GM18867 (cell line): ENCODE measurements at regions not wholly inside any gene's neighbourhood (a gene's known extent, or its start where the extent isn't known, plus 50 kb on each side); places are given as distances from the start of the nearest gene placed in this dataset.

Experiments used
- ATAC-seq: cut with Tn5 transposase; IDR thresholded peaks from one replicate; pipeline ENCODE4 v1.9.1; 2021; ENCODE audit warnings: mild to moderate bottlenecking, moderate library complexity; ENCODE audit not compliant: unreplicated experiment

DNA sequence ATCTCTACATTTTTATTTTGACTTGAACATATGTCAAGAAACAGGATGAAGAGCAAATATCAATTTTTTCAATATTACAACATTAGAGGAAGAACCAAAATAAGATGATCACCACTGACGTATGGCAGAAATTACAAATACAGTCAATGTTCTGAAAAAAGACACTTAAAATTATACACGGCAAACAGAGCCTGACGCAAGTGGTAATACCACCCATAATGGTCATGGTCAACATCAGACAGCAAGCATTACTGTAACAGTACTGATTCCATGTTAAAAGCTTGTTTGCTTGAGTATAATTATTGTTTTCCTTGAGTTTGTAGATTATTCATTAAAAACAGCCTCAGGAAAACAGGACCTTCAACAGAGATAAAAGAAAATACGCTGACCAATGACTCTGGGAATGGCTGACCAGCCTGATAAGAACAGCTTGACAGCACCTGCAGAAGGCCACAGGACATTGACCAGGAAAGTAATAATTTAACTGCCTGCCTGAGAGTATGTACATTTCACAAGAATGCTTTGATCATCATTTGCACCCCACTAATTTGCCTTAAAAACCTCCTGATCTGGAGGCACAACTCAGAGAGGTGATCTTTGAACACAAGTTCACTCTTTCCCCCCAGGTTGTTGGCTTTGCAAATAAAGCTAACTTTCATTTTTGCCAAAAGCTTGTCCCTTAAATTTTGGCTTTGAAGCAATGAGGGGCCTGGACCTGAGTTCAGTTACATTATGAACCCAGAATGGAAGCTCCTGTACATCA lies 187.3 kb downstream of the IPO8 start:
- no peak for ATAC-seq

DNA sequence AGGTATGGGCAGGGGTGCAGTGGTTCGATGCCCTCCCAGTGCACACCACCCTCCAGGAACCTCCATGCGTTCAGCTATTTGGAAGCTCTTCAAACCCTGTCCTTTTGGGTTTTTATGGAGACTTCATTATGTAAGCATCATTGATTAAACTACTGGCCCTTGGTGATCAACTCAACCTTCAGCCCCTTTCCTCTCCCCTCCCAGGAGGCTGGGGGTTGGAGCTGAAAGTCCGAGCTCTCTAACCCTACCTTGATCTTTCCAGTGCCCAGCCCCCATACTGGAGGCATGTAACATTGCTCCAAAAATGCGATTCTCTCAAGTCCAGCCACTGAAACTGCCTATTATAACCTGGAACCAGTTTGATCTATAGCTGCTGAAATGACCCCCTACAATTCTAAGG lies 188.1 kb downstream of the IPO8 start:
- no peak for ATAC-seq

DNA sequence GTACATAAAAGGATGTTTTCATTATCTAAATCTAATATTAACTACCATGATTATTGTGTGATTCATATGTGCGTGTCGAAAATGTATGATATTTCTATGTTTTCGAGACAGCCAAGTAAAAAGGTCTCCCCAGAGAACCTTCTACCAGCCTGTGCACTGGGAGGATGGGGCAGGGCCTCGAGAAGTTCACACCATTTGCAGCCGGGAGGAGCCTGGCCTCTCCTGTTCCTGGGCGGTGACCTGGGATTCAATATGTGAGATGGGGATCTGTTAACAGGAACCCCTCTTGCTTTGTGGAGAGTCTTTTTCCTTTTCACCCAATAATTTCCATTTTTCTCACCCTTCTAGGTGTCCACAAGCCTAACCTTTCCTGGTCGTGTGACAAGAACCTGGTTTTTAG lies 189.3 kb downstream of the IPO8 start:
- peak; percentile 12 for ATAC-seq

DNA sequence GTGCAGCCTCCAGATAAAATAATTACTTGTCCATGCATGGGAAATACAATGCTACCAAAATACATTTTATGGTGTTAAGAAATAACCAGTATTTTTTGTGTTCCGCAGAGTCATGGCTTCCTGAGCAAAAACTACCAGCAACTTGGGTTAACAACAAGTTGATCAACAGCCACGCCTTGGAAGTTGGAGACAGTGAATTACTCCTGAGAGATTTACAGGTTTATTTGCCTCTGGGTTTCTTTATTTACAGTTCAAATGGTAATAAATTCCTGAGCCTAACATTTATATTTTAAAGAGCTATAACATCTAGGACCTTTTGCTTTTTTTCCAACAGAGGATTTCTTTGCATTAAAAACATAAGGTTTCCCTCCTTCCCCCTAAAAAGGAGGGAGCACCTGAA lies 194.0 kb downstream of the IPO8 start:
- no peak for ATAC-seq

DNA sequence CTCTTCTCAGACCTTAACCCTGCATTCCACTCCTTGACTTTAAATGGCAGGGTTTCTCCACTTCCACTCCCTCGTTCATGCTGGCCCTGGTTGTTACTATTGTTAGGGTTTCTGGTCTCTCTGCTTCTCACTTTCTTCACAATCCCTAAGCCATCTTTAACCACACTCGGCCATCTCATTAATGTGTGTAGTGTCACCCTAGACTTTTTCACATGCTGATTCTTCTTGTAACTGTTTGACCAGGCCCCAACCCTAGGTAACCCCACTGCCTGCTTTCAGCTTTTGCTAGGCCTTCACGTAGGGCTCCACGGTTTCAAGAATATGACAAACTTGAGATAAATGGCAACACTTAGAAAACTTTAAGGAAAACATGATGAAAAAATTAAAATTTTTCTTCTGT lies 195.1 kb downstream of the IPO8 start:
- peak; percentile 71 for ATAC-seq

DNA sequence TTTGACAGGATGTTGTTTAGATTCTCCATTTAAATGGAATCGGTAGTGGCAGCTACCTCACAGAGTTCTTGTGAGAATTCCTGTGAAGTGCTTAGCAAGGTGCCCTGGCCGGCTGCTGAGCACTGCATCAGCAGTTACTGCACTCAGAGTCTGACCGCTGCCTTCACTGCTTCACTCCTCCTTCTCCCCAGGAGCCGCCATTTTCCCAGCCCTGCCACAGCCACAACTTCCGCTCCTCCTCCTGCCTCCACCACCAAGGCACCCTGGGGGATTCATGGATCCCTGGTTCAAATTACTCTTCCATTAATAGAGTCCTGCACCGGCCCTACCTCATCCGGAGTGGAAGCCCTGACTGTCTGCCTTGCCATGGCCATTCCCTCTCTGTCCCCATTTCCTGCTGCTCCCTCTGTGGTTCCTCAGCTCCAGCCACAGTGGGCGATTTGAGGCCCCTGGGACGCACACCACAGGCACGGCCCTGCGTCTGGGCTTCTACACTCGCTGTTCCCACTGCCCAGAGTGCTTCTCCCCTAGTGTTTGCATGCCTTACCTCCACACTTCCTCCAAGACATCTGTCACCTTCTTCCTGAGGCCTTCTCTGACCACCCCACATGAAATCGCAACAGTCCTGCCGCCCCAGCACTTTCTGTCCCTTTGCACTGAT lies 210.3 kb downstream of the IPO8 start:
- ATAC-seq = no peak

DNA sequence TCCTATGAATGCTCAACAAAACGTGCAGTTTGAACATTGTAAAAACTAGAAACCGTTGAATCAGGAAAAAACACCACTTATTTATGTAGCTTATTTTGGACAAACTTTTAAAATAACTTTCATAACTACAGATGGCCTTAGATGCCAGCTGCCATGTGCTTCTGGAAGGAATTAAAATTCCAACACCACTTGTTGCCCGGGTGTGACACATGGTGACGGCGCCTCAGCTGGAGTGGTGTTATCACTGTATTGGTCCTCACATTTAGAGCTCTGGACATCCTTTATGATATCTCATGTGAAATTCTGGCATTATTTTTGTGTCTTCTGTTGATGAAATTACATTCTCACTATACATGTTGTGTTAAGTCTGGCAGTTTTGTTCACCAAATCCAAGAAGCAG lies 211.0 kb downstream of the IPO8 start:
- ATAC-seq = no peak

DNA sequence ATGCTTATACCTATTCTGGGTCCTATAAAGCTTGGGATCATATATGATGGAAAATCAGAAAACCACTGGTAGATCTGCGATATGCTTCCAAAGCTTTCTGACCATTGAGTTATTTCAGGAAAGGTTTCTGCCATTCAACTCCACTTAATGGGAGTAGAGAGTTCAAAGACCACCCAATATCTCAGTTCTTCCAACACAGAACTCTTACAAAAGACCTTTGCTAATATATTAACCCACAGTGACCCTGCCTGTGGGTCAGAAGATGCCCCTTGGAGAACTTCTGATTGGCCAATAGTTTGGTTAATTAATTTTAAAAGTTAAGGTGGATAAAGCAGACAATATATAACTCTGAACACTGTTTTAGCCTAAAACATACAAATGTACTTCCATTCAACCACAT lies 213.0 kb downstream of the IPO8 start:
- no peak for ATAC-seq

DNA sequence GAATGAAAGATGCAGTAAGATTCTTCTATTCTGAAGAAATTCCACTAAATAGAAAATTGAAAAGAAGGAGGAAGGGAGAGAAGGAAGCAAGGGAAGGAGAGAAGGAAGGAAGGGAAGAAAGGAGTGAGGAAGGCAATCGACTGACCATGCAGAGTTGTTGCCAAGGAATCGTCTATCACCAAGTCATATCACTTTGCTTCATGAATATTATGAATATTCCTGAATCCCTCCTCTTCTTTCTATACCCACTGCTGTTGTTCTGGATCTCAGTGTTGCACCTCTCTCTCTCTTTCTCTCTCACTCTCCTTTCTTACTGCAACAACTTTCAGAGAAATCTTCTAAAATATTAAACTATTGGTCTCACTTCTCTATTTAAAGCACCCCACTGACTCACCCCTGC lies 222.4 kb downstream of the IPO8 start:
- ATAC-seq = no peak

DNA sequence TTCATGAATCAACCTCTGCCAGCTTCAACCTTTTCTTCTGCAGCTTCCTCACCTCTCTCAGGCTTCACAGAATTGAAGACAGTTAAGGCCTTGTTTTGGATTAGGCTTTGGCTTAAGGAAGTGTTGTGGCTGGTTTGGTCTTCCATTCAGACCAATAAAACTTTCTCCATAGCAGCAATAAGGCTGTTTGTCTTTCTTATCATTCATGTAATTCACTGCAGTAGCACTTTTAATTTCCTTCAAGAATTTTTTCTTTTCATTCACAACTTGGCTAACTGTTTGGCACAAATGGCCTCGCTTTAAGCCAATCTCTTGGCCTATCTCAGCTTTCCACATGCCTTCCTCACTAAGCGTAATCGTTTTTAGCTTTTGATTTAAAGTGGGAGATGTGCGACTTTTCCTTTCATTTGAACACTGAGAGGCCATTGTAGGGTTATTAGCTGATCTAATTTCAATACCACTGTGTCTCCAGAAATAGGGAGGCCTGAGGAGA lies 229.5 kb downstream of the IPO8 start:
- ATAC-seq = no peak

DNA sequence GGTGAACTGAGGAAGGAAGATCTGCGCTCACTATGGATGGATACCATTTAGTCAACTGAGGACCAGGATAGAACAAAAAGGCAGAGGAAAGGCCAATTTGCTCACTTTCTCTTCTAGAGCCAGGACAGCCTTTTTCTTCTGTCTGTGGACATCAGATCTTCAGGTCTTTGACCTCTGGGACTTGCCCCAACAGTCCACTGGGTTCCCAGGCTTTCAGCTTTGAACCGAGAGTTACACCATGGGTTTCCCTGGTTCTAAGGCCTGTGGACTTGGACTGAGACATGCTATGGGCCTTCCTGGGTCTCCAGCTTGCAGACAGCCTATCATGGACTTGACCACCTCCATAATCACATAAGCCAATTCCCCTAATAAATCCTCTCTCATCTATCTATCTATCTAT lies 232.0 kb downstream of the IPO8 start:
- no peak for ATAC-seq

DNA sequence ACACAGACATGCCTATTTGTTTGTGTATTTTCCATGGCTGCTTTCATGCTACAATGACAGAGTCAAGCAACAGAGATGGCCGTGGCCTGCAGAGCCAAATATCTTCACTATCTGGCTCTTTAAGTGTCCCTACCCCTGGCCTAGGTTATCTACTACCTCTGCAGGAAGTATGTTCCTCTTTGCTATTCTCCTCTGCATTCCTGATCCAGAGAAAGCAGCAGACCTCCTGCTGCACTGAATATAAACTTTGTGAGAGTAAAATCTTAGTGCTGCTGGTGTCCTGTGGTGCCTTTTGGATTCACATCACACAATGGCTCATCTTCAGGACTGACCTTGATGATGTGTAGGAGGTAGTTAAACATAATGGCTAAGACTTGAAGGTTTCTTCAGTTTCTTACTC lies 233.4 kb downstream of the IPO8 start:
- ATAC-seq = no peak

DNA sequence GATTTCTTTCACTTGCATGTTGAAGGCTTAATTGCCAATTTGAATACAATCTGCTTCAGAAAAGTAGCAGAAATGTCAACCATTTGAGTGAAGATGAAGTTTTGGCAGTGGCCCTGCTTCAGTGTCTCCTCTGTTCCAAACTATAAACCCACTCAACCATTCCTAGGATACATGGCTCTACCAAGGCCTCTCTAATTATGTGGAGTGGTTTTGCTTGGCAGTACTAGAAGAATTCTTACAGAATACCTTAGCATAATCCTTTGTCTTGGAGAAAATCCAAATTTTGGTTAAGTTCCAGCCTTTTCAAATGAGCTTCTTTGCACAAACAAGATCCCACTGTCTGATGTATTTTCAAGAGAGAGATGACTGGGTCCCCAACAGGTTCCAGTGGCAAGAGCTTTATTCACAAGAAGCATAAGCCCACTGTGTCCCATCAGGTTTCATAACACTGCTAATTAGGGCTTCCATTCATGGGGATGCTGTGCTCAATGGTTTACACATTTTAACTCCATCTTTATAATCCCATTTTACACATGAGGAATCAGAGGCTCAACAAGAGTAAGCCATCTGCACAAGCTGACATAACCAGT lies 234.5 kb downstream of the IPO8 start:
- ATAC-seq = no peak

DNA sequence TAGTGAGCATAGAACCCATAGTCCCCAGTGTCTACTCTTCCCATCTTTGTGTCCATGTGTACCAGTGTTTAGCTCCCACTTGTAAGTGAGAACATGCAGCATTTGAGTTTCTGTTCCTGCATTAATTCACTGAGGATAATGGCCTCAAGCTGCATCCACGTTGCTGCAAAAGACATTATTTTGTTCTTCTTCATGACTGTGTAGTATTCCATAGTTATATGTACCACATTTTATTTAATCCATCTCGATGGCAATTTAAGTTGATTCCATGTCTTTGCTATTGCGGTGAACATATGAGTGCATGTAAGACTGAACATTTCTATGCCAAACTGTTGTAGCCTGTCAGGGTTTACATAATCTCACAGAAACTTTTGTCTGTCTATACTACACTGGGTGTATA lies 237.2 kb downstream of the IPO8 start:
- ATAC-seq = no peak

DNA sequence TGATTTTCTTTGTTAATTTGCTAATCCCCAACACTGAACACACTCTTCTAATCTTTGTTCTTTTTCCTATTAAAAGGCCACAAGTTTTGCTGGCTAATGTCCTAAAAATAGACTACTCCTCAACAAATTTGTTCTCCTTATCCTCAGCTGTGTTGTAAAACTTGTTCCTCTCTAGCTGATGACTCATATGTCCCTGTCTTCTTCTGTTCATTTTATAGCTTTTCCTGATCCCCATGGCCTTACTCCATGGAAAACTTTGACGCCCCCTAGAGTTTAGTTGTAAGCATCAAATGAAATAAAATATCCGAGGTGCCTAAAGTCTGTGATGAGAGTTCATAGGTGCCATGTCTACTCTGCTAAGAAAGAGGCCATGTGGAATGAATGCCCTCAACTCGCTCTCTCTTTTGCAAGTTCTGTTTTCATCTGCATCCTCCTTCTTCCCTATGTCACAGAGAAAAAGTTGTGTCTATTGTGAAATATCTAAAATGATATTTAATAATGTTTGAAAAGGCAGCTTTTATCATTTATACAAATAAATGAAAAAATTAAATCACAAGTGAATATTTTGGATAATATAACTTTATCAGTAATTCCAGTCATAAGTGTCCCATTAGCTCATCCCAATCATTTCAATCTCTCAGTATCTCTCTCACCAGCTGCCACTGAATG lies 237.9 kb downstream of the IPO8 start:
- ATAC-seq = no peak

DNA sequence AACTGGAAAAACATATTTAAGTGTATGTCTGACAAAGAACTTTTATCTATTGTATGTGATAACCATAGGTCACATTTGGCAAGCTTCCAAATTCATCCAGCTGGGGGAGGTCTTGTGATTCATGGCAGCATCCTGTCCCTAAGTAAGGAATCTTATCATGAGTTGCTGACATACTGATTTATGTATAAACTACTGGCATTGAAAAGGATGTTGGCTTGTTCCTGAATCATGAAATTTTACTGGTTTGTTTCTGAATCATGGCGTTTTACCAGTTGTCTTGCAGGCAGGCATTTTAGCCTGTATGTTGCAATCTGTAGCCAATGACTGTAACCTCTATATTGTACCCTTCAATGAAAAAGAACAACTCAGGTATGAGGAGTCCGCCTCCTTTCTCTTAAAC lies 244.8 kb downstream of the IPO8 start:
- ATAC-seq = no peak

DNA sequence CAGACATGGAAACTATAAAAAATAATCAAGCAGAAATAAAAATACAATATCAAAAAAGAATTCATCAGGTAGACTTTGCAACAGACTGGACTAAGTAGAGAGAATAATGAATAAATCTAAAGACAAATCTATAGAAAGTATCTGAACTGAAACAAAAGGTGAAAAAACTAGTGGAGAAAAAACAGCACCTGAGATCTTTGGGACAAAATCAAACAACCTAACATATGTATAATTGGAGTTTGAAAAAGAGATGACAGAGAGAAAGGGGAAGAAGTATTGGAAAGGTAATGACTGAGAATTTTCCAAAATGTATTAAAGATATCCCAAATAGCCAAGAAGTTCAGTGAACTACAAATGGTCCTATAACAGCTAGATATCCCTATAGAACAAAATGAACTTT lies 245.4 kb downstream of the IPO8 start:
- ATAC-seq = no peak

DNA sequence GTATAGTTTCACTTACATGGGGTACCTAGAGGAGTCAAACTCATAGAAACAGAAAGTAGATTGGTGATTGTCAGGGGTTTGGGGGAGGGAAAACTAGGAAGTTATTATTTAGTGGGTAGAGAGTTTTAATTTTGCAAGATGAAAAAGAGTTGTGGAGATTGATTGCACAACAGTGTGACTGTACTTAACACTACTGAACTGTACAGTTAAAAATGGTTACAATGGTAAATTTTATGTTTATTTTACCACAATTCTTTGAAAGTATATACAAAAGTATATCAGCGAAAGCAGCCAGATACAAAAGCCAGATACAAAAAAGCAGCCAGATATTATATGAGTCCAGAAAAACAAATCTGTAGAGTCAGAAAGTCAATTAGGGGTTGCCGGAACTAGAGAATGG lies 247.6 kb downstream of the IPO8 start:
- ATAC-seq = no peak

DNA sequence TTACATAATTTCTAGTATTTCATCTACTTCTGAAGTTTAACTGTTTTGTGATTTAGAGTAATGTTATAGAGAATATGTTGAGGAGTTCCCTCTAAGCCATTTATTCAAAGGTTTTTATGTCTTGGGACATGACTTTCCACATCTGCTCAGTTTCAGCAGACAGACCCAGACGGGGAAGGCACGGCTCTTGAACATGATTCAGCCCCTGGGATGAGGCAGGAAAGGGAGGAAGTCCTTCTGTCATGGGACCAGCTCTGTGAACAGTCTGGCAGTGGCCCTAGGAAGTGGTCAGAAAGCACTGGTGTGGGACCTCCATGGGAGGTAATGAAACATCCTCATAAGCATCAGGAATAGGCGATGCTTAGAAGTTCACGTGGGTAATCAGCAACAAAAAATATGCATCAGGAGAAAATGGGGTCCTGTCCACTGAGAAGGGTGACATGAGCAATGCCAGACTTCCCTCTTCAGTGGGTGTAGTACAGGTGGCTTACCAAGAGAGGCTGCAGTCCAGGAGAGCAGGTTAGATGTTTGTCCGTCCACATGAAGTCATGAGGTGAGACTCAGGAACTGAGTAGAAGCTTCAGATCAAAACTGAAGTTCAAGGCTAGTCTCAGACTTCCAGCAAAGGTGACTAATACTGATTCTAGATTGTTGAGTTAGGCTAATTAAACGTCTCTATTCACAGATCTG lies 248.5 kb downstream of the IPO8 start:
- ATAC-seq = no peak

DNA sequence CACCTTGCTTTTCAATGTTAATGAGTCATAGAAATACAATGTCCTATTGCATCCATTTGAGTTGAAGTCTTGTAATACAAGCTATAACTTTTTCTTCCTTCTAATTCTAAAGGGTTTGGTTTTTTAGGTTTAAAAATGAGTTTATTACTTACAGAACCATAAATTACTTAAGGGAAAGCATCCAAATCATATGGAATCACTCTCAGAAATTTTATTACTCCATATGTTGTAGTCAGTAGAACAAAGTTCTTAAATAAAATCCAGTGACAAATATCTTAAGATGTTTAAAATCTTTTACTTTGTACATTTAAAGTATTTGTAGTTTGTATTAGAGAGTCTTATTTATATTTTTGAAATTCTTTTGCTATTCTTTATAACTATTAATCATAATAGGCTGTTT lies 253.2 kb downstream of the IPO8 start:
- no peak for ATAC-seq
